GM12878 (cell line): ENCODE measurements at regions not wholly inside any gene's neighbourhood (a gene's known extent, or its start where the extent isn't known, plus 50 kb on each side); places are given as distances from the start of the nearest gene placed in this dataset.

Source experiments
- ATAC-seq: fragments of 200-7000 bp; cut with Tn5 transposase; 3 replicates; pipeline ENCODE4 v1.9.1; 2020; ENCODE audit warnings: mild to moderate bottlenecking, moderate library complexity
- BruUV-seq: library from RNA; stranded (reverse); fragments of 400-500 nt; replicated peaks from 2 replicates; lab custom pipeline; 2021; lab: Mats Ljungman, UMichigan
- CTCF ChIA-PET: fragments of 300-600 bp; sonication (Branson Sonifier 250); formaldehyde crosslinking; extraction: SDS; loops from one replicate; lab custom pipeline; 2021; ENCODE audit warnings: inconsistent platforms; lab: Yijun Ruan, JAX
- POLR2A ChIA-PET: fragments of 350-600 bp; formaldehyde crosslinking; extraction: SDS; loops from one replicate; lab custom pipeline; 2021; ENCODE audit warnings: inconsistent platforms; lab: Charles Lee
- RAD21 ChIA-PET: fragments of 300-600 bp; sonication (Branson Sonifier 250); formaldehyde crosslinking; loops from one replicate; lab custom pipeline; 2023; ENCODE audit warnings: antibody characterized with exemption; ENCODE audit not compliant: unreplicated experiment; lab: Charles Lee
- SMC1A ChIA-PET: fragments of 300-600 bp; sonication (Branson Sonifier 250); formaldehyde crosslinking; loops from one replicate; lab custom pipeline; 2023; ENCODE audit not compliant: unreplicated experiment, uncharacterized antibody; lab: Charles Lee
- DNase-seq: peaks from one replicate; pipeline ENCODE4 v3.0.0-alpha.2; 2011; ENCODE audit warnings: low read depth, low spot score
- FAIRE-seq: peaks from 3 replicates; lab custom pipeline; 2011; peaks lifted over from hg19 to GRCh38; lab: Jason Lieb, UNC
- H2AFZ ChIP-seq: 2 replicates; pipeline ENCODE4 v1.6.0; 2011; ENCODE audit warnings: low read depth, low read length, control low read depth; ENCODE audit not compliant: control insufficient read depth
- H3K27ac ChIP-seq: 2 replicates; pipeline ENCODE4 v1.5.1; 2011; ENCODE audit warnings: control low read depth; ENCODE audit not compliant: control insufficient read depth, insufficient read depth
- H3K27me3 ChIP-seq, 2 experiments: replicated peaks in 1 of 2; 2 replicates each; pipeline versions ENCODE4 v1.6.0 to v1.6.1; 2011; ENCODE audit warnings: low read length in 1 of 2; ENCODE audit not compliant: control insufficient read depth in 2 of 2, insufficient read depth in 2 of 2
- H3K36me3 ChIP-seq, 2 experiments: 2 replicates each; pipeline ENCODE4 v1.5.1; 2011; ENCODE audit warnings: low read length in 1 of 2; ENCODE audit not compliant: control insufficient read depth in 2 of 2, insufficient read depth in 2 of 2
- H3K4me1 ChIP-seq: 2 replicates; pipeline ENCODE4 v1.6.1; 2011; ENCODE audit warnings: mild to moderate bottlenecking, low read length, moderate library complexity, mixed read lengths; ENCODE audit not compliant: control insufficient read depth, insufficient read depth
- H3K4me2 ChIP-seq: 2 replicates; pipeline ENCODE4 v1.6.0; 2011; ENCODE audit warnings: control low read depth; ENCODE audit not compliant: control insufficient read depth, insufficient read depth
- H3K4me3 ChIP-seq: fragments of 200-600 bp; sonication (generic); 2 replicates; pipeline ENCODE4 v1.5.1; 2016
- H3K79me2 ChIP-seq: 2 replicates; pipeline ENCODE4 v1.6.0; 2011; ENCODE audit warnings: low read length; ENCODE audit not compliant: control insufficient read depth, insufficient read depth
- H3K9ac ChIP-seq: 2 replicates; pipeline ENCODE4 v1.8.0; 2011; ENCODE audit warnings: low read length, control low read depth, mixed read lengths; ENCODE audit not compliant: control insufficient read depth, insufficient read depth
- H3K9me3 ChIP-seq: replicated peaks from 3 replicates; pipeline ENCODE4 v1.5.1; 2011; ENCODE audit warnings: mild to moderate bottlenecking, low read length; ENCODE audit not compliant: control insufficient read depth, insufficient read depth
- H4K20me1 ChIP-seq: 2 replicates; pipeline ENCODE4 v1.6.0; 2011; ENCODE audit not compliant: control insufficient read depth, insufficient read depth
- ATF7 ChIP-seq: fragments of 450-650 bp; IDR thresholded peaks from 2 replicates; pipeline ENCODE4 v1.6.1; 2016; ENCODE audit warnings: low read depth, mild to moderate bottlenecking
- CBFB ChIP-seq: IDR thresholded peaks from 2 replicates; pipeline ENCODE4 v1.6.1; 2016; ENCODE audit warnings: antibody characterized with exemption, low read depth
- CBX5 ChIP-seq: sonication (generic); IDR thresholded peaks from 2 replicates; pipeline ENCODE4 v1.6.1; 2016; ENCODE audit warnings: low read depth, moderate library complexity, mild to moderate bottlenecking, inconsistent platforms
- CHD4 ChIP-seq: fragments of 200-600 bp; sonication (generic); IDR thresholded peaks from 2 replicates; pipeline ENCODE4 v1.6.1; 2016; ENCODE audit warnings: mild to moderate bottlenecking
- HDAC6 ChIP-seq: fragments of 200-600 bp; sonication (generic); IDR thresholded peaks from one replicate; pipeline ENCODE4 v1.8.0; 2017; ENCODE audit warnings: antibody characterized with exemption; ENCODE audit not compliant: unreplicated experiment
- KAT2A ChIP-seq: conservative IDR thresholded peaks from 2 replicates; pipeline ENCODE4 v1.6.1; 2011; ENCODE audit warnings: low read depth, low read length; ENCODE audit not compliant: control insufficient read depth
- MYB ChIP-seq: fragments of 150-350 bp; IDR thresholded peaks from 2 replicates; pipeline ENCODE4 v1.6.1; 2014; ENCODE audit warnings: mild to moderate bottlenecking, low read depth, low read length, borderline replicate concordance
- NR2C1 ChIP-seq: fragments of 450-650 bp; IDR thresholded peaks from 2 replicates; pipeline ENCODE4 v1.6.1; 2017; ENCODE audit warnings: antibody characterized with exemption, mild to moderate bottlenecking, moderate library complexity
- POLR2A ChIP-seq: IDR thresholded peaks from 2 replicates; pipeline ENCODE4 v1.6.1; 2011; ENCODE audit warnings: low read depth, mild to moderate bottlenecking, low read length
- RB1 ChIP-seq: fragments of 450-650 bp; formaldehyde crosslinking; IDR thresholded peaks from 2 replicates; pipeline ENCODE4 v1.6.1; 2017; ENCODE audit warnings: mild to moderate bottlenecking, borderline replicate concordance
- RCOR1 ChIP-seq: conservative IDR thresholded peaks from 2 replicates; pipeline ENCODE4 v1.6.1; 2012; ENCODE audit warnings: low read depth, low read length, improper control_type of control experiment
- SIN3A ChIP-seq: IDR thresholded peaks from 2 replicates; pipeline ENCODE4 v1.6.1; 2012; ENCODE audit warnings: low read depth, low read length, improper control_type of control experiment
- STAT3 ChIP-seq: IDR thresholded peaks from 2 replicates; pipeline ENCODE4 v1.6.1; 2011; ENCODE audit warnings: low read depth, low read length, improper control_type of control experiment
- ZBTB4 ChIP-seq: fragments of 450-650 bp; formaldehyde crosslinking; IDR thresholded peaks from 2 replicates; pipeline ENCODE4 v1.4.0; 2022; ENCODE audit warnings: mild to moderate bottlenecking, moderate library complexity
- WGBS: methylation state at CpG from one replicate; pipeline ENCODE4 v1.1.6; 2016; ENCODE audit warnings: low lambda C conversion rate; ENCODE audit not compliant: insufficient replicate concordance, insufficient coverage; ENCODE audit errors: missing lambda C conversion rate; 5-methylcytosine and 5-hydroxymethylcytosine counted together
- in situ Hi-C: fragments of 300-500 bp; cut with MboI; formaldehyde crosslinking; loops from 9 replicates; pipeline ENCODE4 v1.14.3; 2018; ENCODE audit warnings: mixed read lengths
- intact Hi-C: fragments of 100-400 bp; cut with micrococcal nuclease; formaldehyde crosslinking; loops from one replicate; pipeline ENCODE4 v1.14.2; 2022; ENCODE audit not compliant: unreplicated experiment
- TF ChIP-seq, protein P1 (sequence below): fragments of 450-650 bp; IDR thresholded peaks from 2 replicates; pipeline ENCODE4 v1.6.1; 2017; ENCODE audit warnings: mild to moderate bottlenecking, moderate library complexity

GRCh38 chr3:178310949-178311348, 225.3 kb upstream of the KCNMB2 start (continued):
- TF ChIP-seq MYB (no peak), CBFB (no peak), ATF7 (no peak), HDAC6 (no peak), POLR2A (no peak), CHD4 (no peak), STAT3 (no peak), ZBTB4 (no peak)
- TF ChIP-seq, all 136 proteins: peak for 0

- Histone ChIP-seq H4K20me1 (no peaks in the 10 kb centered on the region), H3K9ac (no peak overlapping the region), H3K79me2 (no peaks in the 10 kb centered on the region), H3K27me3 (no peaks in the 10 kb centered on the region; a peak in 1 of 4 replicates), H2AFZ (no peak overlapping the region), H3K4me2 (no peak overlapping the region), H3K9me3 (no peaks in the 10 kb centered on the region), H3K36me3 (no peaks in the 10 kb centered on the region), H3K4me3 (no peak overlapping the region), H3K4me1 (no peaks in the 10 kb centered on the region), H3K27ac (no peak overlapping the region)
- 50% methylated on average over 1 of the region's 1 CpG for WGBS
- no peak for FAIRE-seq
- TF ChIP-seq KAT2A (no peak), CBX5 (no peak), RB1 (no peak), POLR2A (no peak), NR2C1 (no peak), RCOR1 (no peak), SIN3A (no peak)
- TF ChIP-seq, protein P1, sequence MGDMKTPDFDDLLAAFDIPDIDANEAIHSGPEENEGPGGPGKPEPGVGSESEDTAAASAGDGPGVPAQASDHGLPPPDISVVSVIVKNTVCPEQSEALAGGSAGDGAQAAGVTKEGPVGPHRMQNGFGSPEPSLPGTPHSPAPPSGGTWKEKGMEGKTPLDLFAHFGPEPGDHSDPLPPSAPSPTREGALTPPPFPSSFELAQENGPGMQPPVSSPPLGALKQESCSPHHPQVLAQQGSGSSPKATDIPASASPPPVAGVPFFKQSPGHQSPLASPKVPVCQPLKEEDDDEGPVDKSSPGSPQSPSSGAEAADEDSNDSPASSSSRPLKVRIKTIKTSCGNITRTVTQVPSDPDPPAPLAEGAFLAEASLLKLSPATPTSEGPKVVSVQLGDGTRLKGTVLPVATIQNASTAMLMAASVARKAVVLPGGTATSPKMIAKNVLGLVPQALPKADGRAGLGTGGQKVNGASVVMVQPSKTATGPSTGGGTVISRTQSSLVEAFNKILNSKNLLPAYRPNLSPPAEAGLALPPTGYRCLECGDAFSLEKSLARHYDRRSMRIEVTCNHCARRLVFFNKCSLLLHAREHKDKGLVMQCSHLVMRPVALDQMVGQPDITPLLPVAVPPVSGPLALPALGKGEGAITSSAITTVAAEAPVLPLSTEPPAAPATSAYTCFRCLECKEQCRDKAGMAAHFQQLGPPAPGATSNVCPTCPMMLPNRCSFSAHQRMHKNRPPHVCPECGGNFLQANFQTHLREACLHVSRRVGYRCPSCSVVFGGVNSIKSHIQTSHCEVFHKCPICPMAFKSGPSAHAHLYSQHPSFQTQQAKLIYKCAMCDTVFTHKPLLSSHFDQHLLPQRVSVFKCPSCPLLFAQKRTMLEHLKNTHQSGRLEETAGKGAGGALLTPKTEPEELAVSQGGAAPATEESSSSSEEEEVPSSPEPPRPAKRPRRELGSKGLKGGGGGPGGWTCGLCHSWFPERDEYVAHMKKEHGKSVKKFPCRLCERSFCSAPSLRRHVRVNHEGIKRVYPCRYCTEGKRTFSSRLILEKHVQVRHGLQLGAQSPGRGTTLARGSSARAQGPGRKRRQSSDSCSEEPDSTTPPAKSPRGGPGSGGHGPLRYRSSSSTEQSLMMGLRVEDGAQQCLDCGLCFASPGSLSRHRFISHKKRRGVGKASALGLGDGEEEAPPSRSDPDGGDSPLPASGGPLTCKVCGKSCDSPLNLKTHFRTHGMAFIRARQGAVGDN, result no peak
- POLR2A ChIA-PET, result no interaction called here
- BruUV-seq, result no TSS peak
- RAD21 ChIA-PET, result no interaction called here
- SMC1A ChIA-PET, result interaction anchor here (0.9 kb wide), 1 partner anchor 13 kb away, joined by 3 read pairs; no protein-coding TSS in a partner anchor
- CTCF ChIA-PET, result no interaction called here
- no peak for ATAC-seq
- no peak for DNase-seq
- intact Hi-C loops (no loop called here), in situ Hi-C loops (no loop called here)
Measured at GRCh38 chr3:178313716-178314115, 222.5 kb upstream of the KCNMB2 start.
